PC-9 (cell line): ENCODE measurements at regions not wholly inside any gene's neighbourhood (a gene's known extent, or its start where the extent isn't known, plus 50 kb on each side); places are given as distances from the start of the nearest gene placed in this dataset.

Experiments
- BruUV-seq: library from RNA; stranded (reverse); fragments of 400-500 nt; replicated peaks from 2 replicates; lab custom pipeline; 2021; lab: Mats Ljungman, UMichigan
- CTCF ChIA-PET: fragments of 300-600 bp; sonication (Branson Sonifier 250); formaldehyde crosslinking; loops from one replicate; lab custom pipeline; 2022; ENCODE audit warnings: antibody characterized with exemption; lab: Charles Lee
- POLR2A ChIA-PET: fragments of 300-600 bp; sonication (Branson Sonifier 250); formaldehyde crosslinking; loops from one replicate; lab custom pipeline; 2022; ENCODE audit warnings: antibody characterized with exemption; ENCODE audit not compliant: unreplicated experiment; lab: Charles Lee
- DNase-seq, 2 experiments: peaks; one replicate each; pipeline versions ENCODE4 v3.0.0 to v3.0.0-alpha.2; 2015 to 2022; ENCODE audit warnings: mixed read lengths in 1 of 2
- H2AFZ ChIP-seq: fragments of 200-600 bp; sonication (generic); 2 replicates; pipeline ENCODE4 v1.8.1; 2017; ENCODE audit warnings: antibody characterized with exemption
- H3F3A ChIP-seq: fragments of 200-600 bp; sonication (generic); 2 replicates; pipeline ENCODE4 v1.8.1; 2017; ENCODE audit warnings: antibody characterized with exemption, mild to moderate bottlenecking, low read depth; ENCODE audit not compliant: insufficient read depth
- H3K27ac ChIP-seq: fragments of 200-600 bp; sonication (generic); 2 replicates; pipeline ENCODE4 v1.6.1; 2016; ENCODE audit warnings: mixed run types
- H3K27me3 ChIP-seq: fragments of 200-600 bp; sonication (generic); 2 replicates; pipeline ENCODE4 v1.6.1; 2016; ENCODE audit warnings: low read depth, mixed run types; ENCODE audit not compliant: insufficient read depth
- H3K36me3 ChIP-seq: fragments of 200-600 bp; sonication (generic); 2 replicates; pipeline ENCODE4 v1.6.1; 2016; ENCODE audit warnings: low read depth, mixed run types
- H3K4me1 ChIP-seq: fragments of 200-600 bp; sonication (generic); replicated peaks from 2 replicates; pipeline ENCODE4 v1.6.1; 2016; ENCODE audit warnings: mixed run types; ENCODE audit not compliant: insufficient read depth
- H3K4me2 ChIP-seq: fragments of 200-600 bp; sonication (generic); 2 replicates; pipeline ENCODE4 v1.6.1; 2017; ENCODE audit warnings: mixed run types
- H3K4me3 ChIP-seq: fragments of 200-600 bp; sonication (generic); 2 replicates; pipeline ENCODE4 v1.6.1; 2016; ENCODE audit warnings: mixed run types
- H3K79me2 ChIP-seq: fragments of 200-600 bp; sonication (generic); 2 replicates; pipeline ENCODE4 v1.6.1; 2017; ENCODE audit warnings: low read depth, mixed run types
- H3K9me2 ChIP-seq: fragments of 200-600 bp; sonication (generic); 2 replicates; pipeline ENCODE4 v1.8.1; 2017; ENCODE audit warnings: mild to moderate bottlenecking; ENCODE audit not compliant: insufficient read depth
- H3K9me3 ChIP-seq: fragments of 200-600 bp; sonication (generic); 2 replicates; pipeline ENCODE4 v1.8.1; 2016; ENCODE audit warnings: low read depth; ENCODE audit not compliant: insufficient read depth
- H4K20me1 ChIP-seq: fragments of 200-600 bp; sonication (generic); 2 replicates; pipeline ENCODE4 v1.8.1; 2017; ENCODE audit not compliant: insufficient read depth
- CTCF ChIP-seq: fragments of 200-600 bp; sonication (generic); conservative IDR thresholded peaks from 2 replicates; pipeline ENCODE4 v1.6.1; 2017; ENCODE audit warnings: mixed run types, antibody characterized with exemption, mild to moderate bottlenecking, moderate library complexity
- EZH2 ChIP-seq: fragments of 200-600 bp; sonication (generic); IDR thresholded peaks from 2 replicates; pipeline ENCODE4 v1.8.0; 2017; ENCODE audit warnings: antibody characterized with exemption, low read depth
- intact Hi-C: fragments of 100-400 bp; cut with micrococcal nuclease; formaldehyde crosslinking; loops from one replicate; pipeline ENCODE4 v1.10.0; 2022; ENCODE audit not compliant: unreplicated experiment

GRCh38 chr4:137952116-137952515 lies 290.0 kb downstream of the SLC7A11 start:
- Histone ChIP-seq H3K4me2 (no peak overlapping the region), H3K4me3 (no peak overlapping the region), H3F3A (no peaks in the 10 kb centered on the region), H3K4me1 (no peaks in the 10 kb centered on the region), H4K20me1 (no peaks in the 10 kb centered on the region), H2AFZ (no peak overlapping the region), H3K36me3 (no peaks in the 10 kb centered on the region), H3K27me3 (no peaks in the 10 kb centered on the region), H3K79me2 (no peaks in the 10 kb centered on the region), H3K27ac (no peak overlapping the region), H3K9me3 (no peaks in the 10 kb centered on the region), H3K9me2 (no peaks in the 10 kb centered on the region)
- intact Hi-C loops: no loop called here
- BruUV-seq: no TSS peak
- POLR2A ChIA-PET: no interaction called here
- no peak for DNase-seq
- CTCF ChIA-PET: no interaction called here
- TF ChIP-seq EZH2: no peak
- no peak for TF ChIP-seq CTCF

GRCh38 chr4:137950286-137950685 lies 291.9 kb downstream of the SLC7A11 start:
- Histone ChIP-seq H3K79me2 (no peaks in the 10 kb centered on the region), H3K4me3 (no peak overlapping the region), H3K27me3 (no peaks in the 10 kb centered on the region), H3K9me3 (no peaks in the 10 kb centered on the region), H4K20me1 (no peaks in the 10 kb centered on the region), H2AFZ (no peak overlapping the region), H3F3A (no peaks in the 10 kb centered on the region), H3K36me3 (no peaks in the 10 kb centered on the region), H3K4me1 (no peaks in the 10 kb centered on the region), H3K4me2 (no peak overlapping the region), H3K9me2 (no peaks in the 10 kb centered on the region), H3K27ac (no peak overlapping the region)
- POLR2A ChIA-PET: no interaction called here
- CTCF ChIA-PET: no interaction called here
- TF ChIP-seq EZH2 (no peak), CTCF (no peak)
- BruUV-seq: no TSS peak
- DNase-seq: no peak
- intact Hi-C loops: no loop called here

- no peaks in the 10 kb centered on the region for H3K27me3 ChIP-seq
- POLR2A ChIA-PET: no interaction called here
- H3K27ac ChIP-seq: no peak overlapping the region
- H2AFZ ChIP-seq: no peak overlapping the region
- BruUV-seq: no TSS peak
- no peaks in the 10 kb centered on the region for H3K36me3 ChIP-seq
- no peaks in the 10 kb centered on the region for H4K20me1 ChIP-seq
- CTCF ChIA-PET: no interaction called here
- no peak for DNase-seq
- H3K79me2 ChIP-seq: no peaks in the 10 kb centered on the region
- no peaks in the 10 kb centered on the region for H3K9me3 ChIP-seq
- H3K4me2 ChIP-seq: no peak overlapping the region
- no peak overlapping the region for H3K4me3 ChIP-seq
- H3K4me1 ChIP-seq: no peaks in the 10 kb centered on the region
- intact Hi-C loops: no loop called here
- TF ChIP-seq EZH2 (no peak), CTCF (no peak)
- H3F3A ChIP-seq: no peaks in the 10 kb centered on the region
- H3K9me2 ChIP-seq: no peaks in the 10 kb centered on the region
These were observed 292.4 kb downstream of the SLC7A11 start for GRCh38 chr4:137949746-137950145.
